Keratinocyte (primary cell): ENCODE measurements at regions not wholly inside any gene's neighbourhood (a gene's known extent, or its start where the extent isn't known, plus 50 kb on each side); places are given as distances from the start of the nearest gene placed in this dataset.

Experiments
- DNase-seq: peaks from one replicate; pipeline ENCODE4 v3.0.0-alpha.2; 2011; ENCODE audit warnings: low read depth, missing footprints, low spot score
- FAIRE-seq: peaks from 2 replicates; lab custom pipeline; 2011; peaks lifted over from hg19 to GRCh38; lab: Jason Lieb, UNC
- H2AFZ ChIP-seq: 2 replicates; pipeline ENCODE4 v1.6.0; 2012; ENCODE audit warnings: low read length, control low read depth, inconsistent platforms; ENCODE audit not compliant: control insufficient read depth
- H3K27ac ChIP-seq: 2 replicates; pipeline ENCODE4 v1.5.1; 2011; ENCODE audit warnings: low read length; ENCODE audit not compliant: control insufficient read depth, insufficient read depth
- H3K27me3 ChIP-seq: 3 replicates; pipeline ENCODE4 v1.6.0; 2011; ENCODE audit warnings: low read length; ENCODE audit not compliant: control insufficient read depth, insufficient read depth; ENCODE audit errors: extremely low read depth
- H3K36me3 ChIP-seq, 2 experiments: 2 replicates in 1 of 2; 3 replicates in 1 of 2; pipeline ENCODE4 v1.5.1; 2011; ENCODE audit warnings: low read length in 2 of 2, mild to moderate bottlenecking in 1 of 2; ENCODE audit not compliant: control insufficient read depth in 2 of 2, insufficient read depth in 2 of 2; ENCODE audit errors: extremely low read depth in 1 of 2
- H3K4me1 ChIP-seq: 3 replicates; pipeline ENCODE4 v1.5.1; 2011; ENCODE audit warnings: low read length; ENCODE audit not compliant: control insufficient read depth, insufficient read depth; ENCODE audit errors: extremely low read depth
- H3K4me2 ChIP-seq: 3 replicates; pipeline ENCODE4 v1.6.0; 2011; ENCODE audit warnings: low read depth, low read length; ENCODE audit not compliant: control insufficient read depth, insufficient read depth; ENCODE audit errors: extremely low read depth
- H3K4me3 ChIP-seq, 3 experiments: fragments of 200-600 bp in 1 of 3; sonication (generic) in 1 of 3; 2 replicates in 2 of 3; 3 replicates in 1 of 3; pipeline ENCODE4 v1.5.1; 2011 to 2016; ENCODE audit warnings: low read length in 3 of 3, mild to moderate bottlenecking in 3 of 3, control low read depth in 2 of 3, inconsistent platforms in 1 of 3, low read depth in 1 of 3, mixed read lengths in 1 of 3, mixed run types in 1 of 3, moderate library complexity in 1 of 3; ENCODE audit not compliant: control insufficient read depth in 2 of 3, insufficient read depth in 2 of 3; ENCODE audit errors: extremely low read depth in 1 of 3
- H3K79me2 ChIP-seq: 2 replicates; pipeline ENCODE4 v1.6.0; 2012; ENCODE audit warnings: low read length; ENCODE audit not compliant: control insufficient read depth, insufficient read depth
- H3K9ac ChIP-seq: 3 replicates; pipeline ENCODE4 v1.6.0; 2011; ENCODE audit warnings: low read length; ENCODE audit not compliant: control insufficient read depth, insufficient read depth; ENCODE audit errors: extremely low read depth
- H3K9me1 ChIP-seq: 3 replicates; pipeline ENCODE4 v1.6.0; 2011; ENCODE audit warnings: low read length; ENCODE audit not compliant: control insufficient read depth, insufficient read depth; ENCODE audit errors: extremely low read depth
- H3K9me3 ChIP-seq: 2 replicates; pipeline ENCODE4 v1.5.1; 2012; ENCODE audit warnings: low read depth, low read length; ENCODE audit not compliant: control insufficient read depth
- H4K20me1 ChIP-seq: 3 replicates; pipeline ENCODE4 v1.6.0; 2011; ENCODE audit warnings: low read length; ENCODE audit not compliant: control insufficient read depth, insufficient read depth; ENCODE audit errors: extremely low read depth
- EZH2 ChIP-seq: IDR thresholded peaks from one replicate; pipeline ENCODE4 v1.6.1; 2012; ENCODE audit warnings: inconsistent platforms, mild to moderate bottlenecking, low read length, moderate library complexity
- dilution Hi-C: fragments of 300-500 bp; cut with MboI; formaldehyde crosslinking; loops from one replicate; pipeline ENCODE4 v1.7.0; 2020; ENCODE audit warnings: low sequenced_read_pairs; ENCODE audit not compliant: extremely low pct_ligation_motif_present
- TF ChIP-seq, protein P1 (sequence below), 3 experiments: IDR thresholded peaks in 1 of 3; conservative IDR thresholded peaks in 1 of 3; optimal IDR thresholded peaks in 1 of 3; 2 replicates in 2 of 3; 3 replicates in 1 of 3; pipeline versions ENCODE3 to v1.5.1; 2011; ENCODE audit warnings: low read length in 3 of 3, mild to moderate bottlenecking in 3 of 3, moderate library complexity in 2 of 3, control low read depth in 1 of 3, inconsistent platforms in 1 of 3; ENCODE audit not compliant: insufficient read depth in 2 of 3; ENCODE audit errors: extremely low read depth in 1 of 3

DNA sequence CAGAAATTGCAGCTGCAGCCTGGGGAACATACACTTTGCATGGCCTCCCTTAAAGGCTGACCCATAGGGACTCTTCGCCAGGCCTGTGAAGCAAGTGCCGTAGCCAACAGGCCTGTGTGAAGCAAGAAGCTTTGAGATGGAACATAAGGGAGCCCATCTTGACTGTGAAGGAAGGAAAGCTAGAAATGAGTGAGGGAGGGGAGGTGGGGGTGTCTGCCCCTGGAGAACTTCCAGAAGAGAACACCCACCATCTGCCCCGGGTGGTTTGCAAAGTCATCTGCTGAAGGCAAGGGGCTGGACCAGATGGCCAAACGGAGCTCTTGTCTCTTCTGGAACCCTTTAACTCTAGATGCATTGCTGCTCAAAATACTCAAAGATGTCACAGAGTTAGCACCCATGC lies 103.3 kb upstream of the GRIK3 start:
- FAIRE-seq (no peak), DNase-seq (no peak)
- H3K27ac ChIP-seq: no peak overlapping the region
- no peak overlapping the region for H3K4me3 ChIP-seq
- H3K9me1 ChIP-seq: no peaks in the 10 kb centered on the region
- H3K9ac ChIP-seq: no peak overlapping the region
- TF ChIP-seq EZH2: no peak
- TF ChIP-seq, protein P1, sequence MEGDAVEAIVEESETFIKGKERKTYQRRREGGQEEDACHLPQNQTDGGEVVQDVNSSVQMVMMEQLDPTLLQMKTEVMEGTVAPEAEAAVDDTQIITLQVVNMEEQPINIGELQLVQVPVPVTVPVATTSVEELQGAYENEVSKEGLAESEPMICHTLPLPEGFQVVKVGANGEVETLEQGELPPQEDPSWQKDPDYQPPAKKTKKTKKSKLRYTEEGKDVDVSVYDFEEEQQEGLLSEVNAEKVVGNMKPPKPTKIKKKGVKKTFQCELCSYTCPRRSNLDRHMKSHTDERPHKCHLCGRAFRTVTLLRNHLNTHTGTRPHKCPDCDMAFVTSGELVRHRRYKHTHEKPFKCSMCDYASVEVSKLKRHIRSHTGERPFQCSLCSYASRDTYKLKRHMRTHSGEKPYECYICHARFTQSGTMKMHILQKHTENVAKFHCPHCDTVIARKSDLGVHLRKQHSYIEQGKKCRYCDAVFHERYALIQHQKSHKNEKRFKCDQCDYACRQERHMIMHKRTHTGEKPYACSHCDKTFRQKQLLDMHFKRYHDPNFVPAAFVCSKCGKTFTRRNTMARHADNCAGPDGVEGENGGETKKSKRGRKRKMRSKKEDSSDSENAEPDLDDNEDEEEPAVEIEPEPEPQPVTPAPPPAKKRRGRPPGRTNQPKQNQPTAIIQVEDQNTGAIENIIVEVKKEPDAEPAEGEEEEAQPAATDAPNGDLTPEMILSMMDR (optimal IDR thresholded peaks at IDR 0.05 in 1 of 3, IDR thresholded peaks at IDR 0.05 in 1 of 3, conservative IDR thresholded peaks at IDR 0.05 in 1 of 3; ENCODE audit: extremely low read depth in 1 of 3, insufficient read depth in 2 of 3, low read length in 3 of 3): no peak
- H3K27me3 ChIP-seq: no peaks in the 10 kb centered on the region
- no peak overlapping the region for H2AFZ ChIP-seq
- H4K20me1 ChIP-seq: no peaks in the 10 kb centered on the region
- H3K9me3 ChIP-seq: no peaks in the 10 kb centered on the region
- no peaks in the 10 kb centered on the region for H3K36me3 ChIP-seq
- no peaks in the 10 kb centered on the region for H3K4me1 ChIP-seq
- no peak overlapping the region for H3K4me2 ChIP-seq
- dilution Hi-C loops: no loop called here
- no peaks in the 10 kb centered on the region for H3K79me2 ChIP-seq

DNA sequence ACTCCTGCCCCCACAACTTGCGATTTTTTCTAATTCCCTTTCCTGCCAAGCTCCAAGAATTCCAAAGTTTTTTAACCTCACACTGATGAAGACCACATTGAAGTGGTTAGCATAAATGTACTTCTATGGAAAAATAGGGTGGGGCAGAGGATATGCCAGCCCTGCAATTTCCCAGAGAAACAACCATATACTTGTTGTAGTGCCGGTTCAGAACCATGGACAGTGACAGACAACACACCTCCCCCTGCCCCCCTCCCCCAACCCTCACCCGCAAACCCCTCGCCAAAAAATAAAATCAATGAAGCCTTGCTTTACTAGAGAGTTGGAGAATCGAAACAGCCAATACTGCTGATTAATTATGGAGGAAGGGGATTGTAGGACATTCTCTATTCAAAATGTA lies 109.5 kb upstream of the GRIK3 start:
- no peak overlapping the region for H3K4me2 ChIP-seq
- dilution Hi-C loops: no loop called here
- H3K9ac ChIP-seq: no peak overlapping the region
- TF ChIP-seq, protein P1 (optimal IDR thresholded peaks at IDR 0.05 in 1 of 3, IDR thresholded peaks at IDR 0.05 in 1 of 3, conservative IDR thresholded peaks at IDR 0.05 in 1 of 3; ENCODE audit: extremely low read depth in 1 of 3, insufficient read depth in 2 of 3, low read length in 3 of 3): no peak
- no peak for TF ChIP-seq EZH2
- no peak overlapping the region for H3K4me3 ChIP-seq
- no peaks in the 10 kb centered on the region for H3K4me1 ChIP-seq
- H3K36me3 ChIP-seq: no peaks in the 10 kb centered on the region
- no peaks in the 10 kb centered on the region for H4K20me1 ChIP-seq
- FAIRE-seq: no peak
- no peaks in the 10 kb centered on the region for H3K9me1 ChIP-seq
- no peak for DNase-seq
- no peaks in the 10 kb centered on the region for H3K9me3 ChIP-seq
- no peak overlapping the region for H3K27ac ChIP-seq
- H2AFZ ChIP-seq: no peak overlapping the region
- H3K27me3 ChIP-seq: no peaks in the 10 kb centered on the region
- no peaks in the 10 kb centered on the region for H3K79me2 ChIP-seq
